ENCODE measurements at regions not wholly inside any gene's neighbourhood (a gene's known extent, or its start where the extent isn't known, plus 50 kb on each side); places are given as distances from the start of the nearest gene placed in this dataset.

- intact Hi-C loops (cut with micrococcal nuclease; ENCODE audit: unreplicated experiment): no loop called here
- Histone ChIP-seq H3K9me3 (ENCODE audit: low read length) (no peaks in the 10 kb centered on the region), H2AFZ (ENCODE audit: low read length) (no peak overlapping the region), H3K9me2 (ENCODE audit: insufficient read depth, low read length) (no peaks in the 10 kb centered on the region), H3K4me2 (ENCODE audit: low read length) (no peak overlapping the region), H4K20me1 (ENCODE audit: insufficient read depth, low read length) (no peaks in the 10 kb centered on the region), H3K36me3 (ENCODE audit: insufficient read depth, low read length) (no peaks in the 10 kb centered on the region), H3K4me3 (ENCODE audit: low read depth, low read length, poor library complexity, severe bottlenecking) (no peak overlapping the region), H3K4me1 (ENCODE audit: insufficient read depth, low read length, poor library complexity, severe bottlenecking) (no peaks in the 10 kb centered on the region), H3K79me2 (ENCODE audit: insufficient read depth, low read depth, low read length) (no peaks in the 10 kb centered on the region), H3K27ac (ENCODE audit: low read depth, low read length, poor library complexity, severe bottlenecking) (no peak overlapping the region)
- ChIA-PET POLR2A (interaction anchor here (1.1 kb wide), 1 partner anchor 13 kb away, joined by 4 read pairs; no protein-coding TSS in a partner anchor), CTCF (ENCODE audit: unreplicated experiment) (no interaction called here)
- no peak for TF ChIP-seq CTCF (conservative IDR thresholded peaks at IDR 0.05; ENCODE audit: low read length)
- TF ChIP-seq EZH2phosphoT487 (IDR thresholded peaks at IDR 0.05; ENCODE audit: borderline replicate concordance, low read depth, low read length): no peak
- no peak for DNase-seq (ENCODE audit: low spot score)
- BruUV-seq (replicated peaks): no TSS peak
Observed at GRCh38 chr11:80598905-80599304, 1158.1 kb upstream of the TENM4 start.

GRCh38 chr11:80596291-80596810 lies 1155.5 kb upstream of the TENM4 start:
- no peaks in the 10 kb centered on the region for H3K79me2 ChIP-seq (ENCODE audit: insufficient read depth, low read depth, low read length)
- ChIA-PET POLR2A (no interaction called here), CTCF (ENCODE audit: unreplicated experiment) (no interaction called here)
- no peak overlapping the region for H3K4me3 ChIP-seq (ENCODE audit: low read depth, low read length, poor library complexity, severe bottlenecking)
- DNase-seq (ENCODE audit: low spot score): no peak
- intact Hi-C loops (cut with micrococcal nuclease; ENCODE audit: unreplicated experiment): no loop called here
- no peaks in the 10 kb centered on the region for H3K9me2 ChIP-seq (ENCODE audit: insufficient read depth, low read length)
- no TSS peak for BruUV-seq (replicated peaks)
- no peak overlapping the region for H3K4me2 ChIP-seq (ENCODE audit: low read length)
- no peaks in the 10 kb centered on the region for H3K36me3 ChIP-seq (ENCODE audit: insufficient read depth, low read length)
- TF ChIP-seq CTCF (conservative IDR thresholded peaks at IDR 0.05; ENCODE audit: low read length) (no peak), EZH2phosphoT487 (IDR thresholded peaks at IDR 0.05; ENCODE audit: borderline replicate concordance, low read depth, low read length) (no peak)
- no peak overlapping the region for H3K27ac ChIP-seq (ENCODE audit: low read depth, low read length, poor library complexity, severe bottlenecking)
- H3K9me3 ChIP-seq (ENCODE audit: low read length): no peaks in the 10 kb centered on the region
- no peaks in the 10 kb centered on the region for H3K4me1 ChIP-seq (ENCODE audit: insufficient read depth, low read length, poor library complexity, severe bottlenecking)
- no peaks in the 10 kb centered on the region for H4K20me1 ChIP-seq (ENCODE audit: insufficient read depth, low read length)
- no peak overlapping the region for H2AFZ ChIP-seq (ENCODE audit: low read length)

- H2AFZ ChIP-seq (ENCODE audit: low read length): no peak overlapping the region
- H3K4me1 ChIP-seq (ENCODE audit: insufficient read depth, low read length, poor library complexity, severe bottlenecking): no peaks in the 10 kb centered on the region
- no peaks in the 10 kb centered on the region for H4K20me1 ChIP-seq (ENCODE audit: insufficient read depth, low read length)
- no peaks in the 10 kb centered on the region for H3K9me2 ChIP-seq (ENCODE audit: insufficient read depth, low read length)
- ChIA-PET POLR2A (no interaction called here), CTCF (ENCODE audit: unreplicated experiment) (no interaction called here)
- BruUV-seq (replicated peaks): no TSS peak
- no peak overlapping the region for H3K4me2 ChIP-seq (ENCODE audit: low read length)
- TF ChIP-seq EZH2phosphoT487 (IDR thresholded peaks at IDR 0.05; ENCODE audit: borderline replicate concordance, low read depth, low read length) (no peak), CTCF (conservative IDR thresholded peaks at IDR 0.05; ENCODE audit: low read length) (no peak)
- no peaks in the 10 kb centered on the region for H3K9me3 ChIP-seq (ENCODE audit: low read length)
- intact Hi-C loops (cut with micrococcal nuclease; ENCODE audit: unreplicated experiment): no loop called here
- H3K79me2 ChIP-seq (ENCODE audit: insufficient read depth, low read depth, low read length): no peaks in the 10 kb centered on the region
- H3K36me3 ChIP-seq (ENCODE audit: insufficient read depth, low read length): no peaks in the 10 kb centered on the region
- no peak overlapping the region for H3K27ac ChIP-seq (ENCODE audit: low read depth, low read length, poor library complexity, severe bottlenecking)
- no peak overlapping the region for H3K4me3 ChIP-seq (ENCODE audit: low read depth, low read length, poor library complexity, severe bottlenecking)
- no peak for DNase-seq (ENCODE audit: low spot score)
Observed at GRCh38 chr11:80595011-80595410, 1154.2 kb upstream of the TENM4 start.
